ENCODE measurements at regions not wholly inside any gene's neighbourhood (a gene's known extent, or its start where the extent isn't known, plus 50 kb on each side); places are given as distances from the start of the nearest gene placed in this dataset.

DNA sequence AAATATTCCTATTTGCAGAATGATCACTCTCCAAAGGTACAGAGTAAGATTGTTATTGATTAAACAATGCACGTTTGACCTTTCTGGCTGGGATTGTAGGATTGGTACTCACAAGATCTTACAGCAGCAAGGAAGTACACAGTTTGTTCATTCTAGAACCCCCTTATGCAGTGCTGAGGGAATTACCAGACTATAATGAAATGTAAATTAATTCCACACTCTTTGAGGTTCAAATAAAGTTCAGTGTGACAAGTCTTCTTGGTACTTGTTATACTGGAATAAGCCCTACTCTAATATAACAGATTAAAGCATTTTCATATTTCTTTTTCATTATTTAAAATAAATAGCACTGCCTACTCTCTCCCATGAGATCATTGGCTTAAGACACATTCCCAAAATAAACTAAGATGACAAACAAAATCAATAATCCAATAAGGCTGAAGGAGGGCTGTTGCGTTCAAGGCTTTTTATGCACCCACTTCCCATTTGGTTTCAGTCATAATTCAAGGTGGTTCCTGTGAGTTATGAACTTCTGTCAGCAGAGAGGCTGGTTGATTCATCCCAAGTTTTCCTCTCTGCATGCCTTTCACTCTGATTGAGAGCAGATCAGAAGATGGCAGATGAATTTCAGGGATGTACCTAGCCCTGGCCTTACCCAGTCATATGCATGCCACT is 881.5 kb downstream of the C6orf118 start:
- TF ChIP-seq NFIC (IDR thresholded peaks at IDR 0.05) (no peak), ZBTB7A (IDR thresholded peaks at IDR 0.05; ENCODE audit: low read depth) (no peak), TEAD4 (IDR thresholded peaks at IDR 0.05) (no peak), YY1 (IDR thresholded peaks at IDR 0.05; ENCODE audit: low read depth) (no peak), EGR1 (IDR thresholded peaks at IDR 0.05) (no peak), TAF1 (IDR thresholded peaks at IDR 0.05; ENCODE audit: low read depth) (no peak), TCF12 (IDR thresholded peaks at IDR 0.05; ENCODE audit: low read depth) (no peak), RAD21 (IDR thresholded peaks at IDR 0.05; ENCODE audit: low read depth) (no peak), FOXM1 (IDR thresholded peaks at IDR 0.05; ENCODE audit: borderline replicate concordance, low read depth) (no peak)
- TF ChIP-seq, protein P1, sequence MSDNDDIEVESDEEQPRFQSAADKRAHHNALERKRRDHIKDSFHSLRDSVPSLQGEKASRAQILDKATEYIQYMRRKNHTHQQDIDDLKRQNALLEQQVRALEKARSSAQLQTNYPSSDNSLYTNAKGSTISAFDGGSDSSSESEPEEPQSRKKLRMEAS (IDR thresholded peaks at IDR 0.05), result no peak
- TF ChIP-seq, protein P2, sequence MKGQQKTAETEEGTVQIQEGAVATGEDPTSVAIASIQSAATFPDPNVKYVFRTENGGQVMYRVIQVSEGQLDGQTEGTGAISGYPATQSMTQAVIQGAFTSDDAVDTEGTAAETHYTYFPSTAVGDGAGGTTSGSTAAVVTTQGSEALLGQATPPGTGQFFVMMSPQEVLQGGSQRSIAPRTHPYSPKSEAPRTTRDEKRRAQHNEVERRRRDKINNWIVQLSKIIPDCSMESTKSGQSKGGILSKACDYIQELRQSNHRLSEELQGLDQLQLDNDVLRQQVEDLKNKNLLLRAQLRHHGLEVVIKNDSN (IDR thresholded peaks at IDR 0.05), result no peak

DNA sequence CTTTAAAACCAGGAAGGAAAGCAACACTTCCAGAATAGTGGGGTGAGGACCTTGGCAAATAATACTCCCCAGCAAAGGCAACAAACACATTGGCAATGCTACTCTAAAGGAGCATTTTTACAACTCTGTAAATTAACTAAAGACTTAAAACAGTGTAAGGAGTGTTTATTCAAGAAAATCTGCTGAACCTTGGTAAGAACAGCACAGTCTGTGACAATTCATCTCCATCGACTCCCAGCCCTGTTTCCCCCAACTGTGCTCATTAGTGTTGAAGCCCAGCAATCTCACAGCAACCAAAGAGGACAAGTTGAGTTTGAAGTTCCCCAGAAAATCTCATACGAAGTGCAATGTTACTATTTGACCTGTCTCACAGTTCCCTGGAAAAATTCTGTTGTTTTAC is 884.9 kb downstream of the C6orf118 start:
- no peak for TF ChIP-seq TCF12 (IDR thresholded peaks at IDR 0.05; ENCODE audit: low read depth)
- no peak for TF ChIP-seq ZBTB7A (IDR thresholded peaks at IDR 0.05; ENCODE audit: low read depth)
- no peak for TF ChIP-seq NFIC (IDR thresholded peaks at IDR 0.05)
- no peak for TF ChIP-seq TEAD4 (IDR thresholded peaks at IDR 0.05)
- TF ChIP-seq, protein P2 (IDR thresholded peaks at IDR 0.05), result no peak
- no peak for TF ChIP-seq EGR1 (IDR thresholded peaks at IDR 0.05)
- TF ChIP-seq, protein P1 (IDR thresholded peaks at IDR 0.05), result no peak
- TF ChIP-seq TAF1 (IDR thresholded peaks at IDR 0.05; ENCODE audit: low read depth), result no peak
- TF ChIP-seq, protein P3, sequence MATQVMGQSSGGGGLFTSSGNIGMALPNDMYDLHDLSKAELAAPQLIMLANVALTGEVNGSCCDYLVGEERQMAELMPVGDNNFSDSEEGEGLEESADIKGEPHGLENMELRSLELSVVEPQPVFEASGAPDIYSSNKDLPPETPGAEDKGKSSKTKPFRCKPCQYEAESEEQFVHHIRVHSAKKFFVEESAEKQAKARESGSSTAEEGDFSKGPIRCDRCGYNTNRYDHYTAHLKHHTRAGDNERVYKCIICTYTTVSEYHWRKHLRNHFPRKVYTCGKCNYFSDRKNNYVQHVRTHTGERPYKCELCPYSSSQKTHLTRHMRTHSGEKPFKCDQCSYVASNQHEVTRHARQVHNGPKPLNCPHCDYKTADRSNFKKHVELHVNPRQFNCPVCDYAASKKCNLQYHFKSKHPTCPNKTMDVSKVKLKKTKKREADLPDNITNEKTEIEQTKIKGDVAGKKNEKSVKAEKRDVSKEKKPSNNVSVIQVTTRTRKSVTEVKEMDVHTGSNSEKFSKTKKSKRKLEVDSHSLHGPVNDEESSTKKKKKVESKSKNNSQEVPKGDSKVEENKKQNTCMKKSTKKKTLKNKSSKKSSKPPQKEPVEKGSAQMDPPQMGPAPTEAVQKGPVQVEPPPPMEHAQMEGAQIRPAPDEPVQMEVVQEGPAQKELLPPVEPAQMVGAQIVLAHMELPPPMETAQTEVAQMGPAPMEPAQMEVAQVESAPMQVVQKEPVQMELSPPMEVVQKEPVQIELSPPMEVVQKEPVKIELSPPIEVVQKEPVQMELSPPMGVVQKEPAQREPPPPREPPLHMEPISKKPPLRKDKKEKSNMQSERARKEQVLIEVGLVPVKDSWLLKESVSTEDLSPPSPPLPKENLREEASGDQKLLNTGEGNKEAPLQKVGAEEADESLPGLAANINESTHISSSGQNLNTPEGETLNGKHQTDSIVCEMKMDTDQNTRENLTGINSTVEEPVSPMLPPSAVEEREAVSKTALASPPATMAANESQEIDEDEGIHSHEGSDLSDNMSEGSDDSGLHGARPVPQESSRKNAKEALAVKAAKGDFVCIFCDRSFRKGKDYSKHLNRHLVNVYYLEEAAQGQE (IDR thresholded peaks at IDR 0.05; ENCODE audit: low read depth), result no peak
- no peak for TF ChIP-seq EP300 (IDR thresholded peaks at IDR 0.05; ENCODE audit: borderline replicate concordance)
- no peak for TF ChIP-seq FOXM1 (IDR thresholded peaks at IDR 0.05; ENCODE audit: borderline replicate concordance, low read depth)

DNA sequence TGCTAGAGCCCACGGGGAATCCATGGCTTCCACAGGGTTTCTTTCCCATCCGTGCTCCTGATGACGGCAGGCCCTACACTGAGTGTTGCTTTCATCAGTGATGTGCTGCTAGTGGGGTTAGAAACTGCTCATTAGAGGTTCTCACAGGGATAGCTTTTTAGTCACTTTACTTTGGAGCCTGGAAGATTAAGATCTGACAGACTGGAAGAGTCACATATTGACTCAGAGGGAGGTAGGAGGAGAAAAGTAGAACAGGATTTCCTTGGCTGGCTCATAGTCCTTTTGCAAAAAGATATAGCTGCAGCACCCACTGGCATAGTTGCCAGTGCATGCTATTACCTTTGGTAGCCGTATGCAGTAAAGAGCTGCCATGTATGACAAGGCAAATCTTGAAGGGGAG is 890.3 kb downstream of the C6orf118 start:
- no peak for TF ChIP-seq YY1 (IDR thresholded peaks at IDR 0.05; ENCODE audit: low read depth)

DNA sequence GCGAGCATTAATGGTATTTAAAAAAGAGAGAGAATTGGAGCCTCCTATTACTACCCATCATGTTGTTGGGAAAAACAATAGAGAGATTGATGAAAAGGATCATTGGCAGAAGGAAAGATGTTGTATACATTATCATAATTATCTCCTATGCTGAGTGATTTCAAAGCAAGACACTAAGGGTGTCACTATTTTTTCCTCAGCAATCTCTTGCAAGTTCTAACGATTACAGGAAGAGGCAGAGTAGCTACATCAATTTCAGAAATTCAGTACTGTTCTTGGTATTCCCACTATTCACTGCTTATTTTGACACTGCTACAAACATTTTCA is 891.2 kb downstream of the C6orf118 start:
- no peak for TF ChIP-seq CREB1 (IDR thresholded peaks at IDR 0.05; ENCODE audit: low read depth)
- TF ChIP-seq, protein P2 (IDR thresholded peaks at IDR 0.05), result no peak

DNA sequence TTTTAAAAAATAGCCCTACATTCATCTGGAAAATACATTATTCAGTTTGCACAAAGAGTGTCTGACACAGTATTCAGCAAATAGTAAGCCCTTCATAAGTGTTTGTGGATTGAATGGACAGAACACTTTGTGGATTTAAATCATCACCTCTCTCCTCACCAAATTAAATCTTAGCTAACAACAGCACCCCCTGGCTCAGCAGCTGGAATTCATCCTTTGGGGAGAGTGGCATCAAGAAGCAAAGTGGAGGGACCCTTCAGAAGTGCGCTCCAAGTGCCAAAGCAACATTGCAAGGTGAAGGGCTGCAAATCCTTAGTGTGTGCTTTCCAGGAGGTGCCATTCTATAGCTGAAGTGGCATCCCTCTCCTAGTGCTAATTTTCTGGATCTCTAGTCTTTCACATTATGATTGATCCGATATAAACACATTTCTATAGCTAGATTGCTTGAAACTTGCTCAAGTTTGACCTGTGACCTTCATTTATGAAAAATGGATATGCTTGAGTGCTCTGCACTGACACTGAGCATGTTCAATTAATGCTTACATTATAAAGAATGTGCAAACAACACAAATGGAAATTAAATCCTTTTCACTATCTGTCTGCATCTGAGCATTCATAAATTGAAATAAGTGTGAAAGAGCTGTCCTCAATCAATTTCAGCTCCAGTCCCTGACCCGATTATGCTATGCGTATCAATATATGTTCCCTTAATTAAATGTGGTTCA is 891.7 kb downstream of the C6orf118 start:
- TF ChIP-seq TCF12 (IDR thresholded peaks at IDR 0.05; ENCODE audit: low read depth) (no peak), EP300 (IDR thresholded peaks at IDR 0.05; ENCODE audit: borderline replicate concordance) (no peak), CEBPB (IDR thresholded peaks at IDR 0.05) (no peak), TAF1 (IDR thresholded peaks at IDR 0.05; ENCODE audit: low read depth) (no peak), FOXM1 (IDR thresholded peaks at IDR 0.05; ENCODE audit: borderline replicate concordance, low read depth) (no peak), CREB1 (IDR thresholded peaks at IDR 0.05; ENCODE audit: low read depth) (no peak), NFIC (IDR thresholded peaks at IDR 0.05) (no peak), ZBTB7A (IDR thresholded peaks at IDR 0.05; ENCODE audit: low read depth) (no peak), RAD21 (IDR thresholded peaks at IDR 0.05; ENCODE audit: low read depth) (no peak), TEAD4 (IDR thresholded peaks at IDR 0.05) (no peak)
- TF ChIP-seq, protein P3 (IDR thresholded peaks at IDR 0.05; ENCODE audit: low read depth), result no peak
- TF ChIP-seq, protein P2 (IDR thresholded peaks at IDR 0.05), result no peak
